CD4-positive, alpha-beta T cell treated with Interleukin-6 for 4 hours (primary cell): ENCODE measurements at regions not wholly inside any gene's neighbourhood (a gene's known extent, or its start where the extent isn't known, plus 50 kb on each side); places are given as distances from the start of the nearest gene placed in this dataset.
"Not testable (repeated sequence)": the region's sequence is repeated elsewhere in the genome, so short reads cannot be mapped to it uniquely, and the experiment has no call there.

ENCODE experiments used
- DNase-seq: peaks from one replicate; pipeline ENCODE4 v3.0.0-alpha.2; 2020; ENCODE audit warnings: mixed read lengths

- DNase-seq, result no peak
Observed at GRCh38 chr2:126264625-126265024, 391.3 kb upstream of the GYPC start.

DNA sequence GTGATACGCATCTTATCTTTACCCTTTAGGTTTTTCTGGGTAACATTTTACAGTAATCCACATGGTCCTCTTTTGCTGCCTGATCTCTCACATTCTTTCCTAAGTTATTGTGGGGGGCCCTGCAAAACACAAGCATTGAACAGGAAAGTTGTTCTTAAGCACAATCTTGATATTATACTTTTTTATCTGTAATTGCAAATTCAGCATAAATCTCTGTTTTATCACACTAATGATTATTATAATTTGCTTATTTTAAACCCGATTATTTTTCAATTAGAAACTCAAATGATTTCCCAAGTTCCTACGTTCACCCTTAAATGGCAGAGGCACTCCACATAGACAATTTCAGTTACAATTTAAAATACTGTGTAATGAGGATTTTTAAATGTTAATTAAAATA, 386.0 kb upstream of the GYPC start:
- DNase-seq, result no peak

- DNase-seq, result no peak
Observed at GRCh38 chr2:126270587-126270986, 385.4 kb upstream of the GYPC start.

GRCh38 chr2:126272401-126272800, 383.6 kb upstream of the GYPC start:
- DNase-seq, result no peak

DNA sequence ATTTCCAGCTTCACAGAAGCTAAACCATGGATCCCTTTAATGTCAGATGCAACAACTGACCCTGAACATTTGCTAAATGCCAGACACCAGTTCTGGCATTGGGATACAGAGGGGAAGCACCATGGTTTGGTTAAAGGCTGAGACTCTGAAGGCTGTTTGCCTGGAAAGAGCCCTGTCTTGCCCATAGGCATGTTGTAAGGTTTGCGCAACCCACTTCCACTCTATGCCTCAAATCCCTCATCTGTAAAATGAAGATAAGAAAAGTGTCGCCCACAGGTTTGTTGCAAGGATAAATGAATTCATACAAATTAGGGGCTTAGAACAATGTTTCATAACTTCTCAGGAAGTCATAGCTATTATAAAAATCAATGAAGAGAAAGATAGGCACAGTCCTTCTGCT, 380.9 kb upstream of the GYPC start:
- DNase-seq, result no peak

GRCh38 chr2:126276268-126276667, 379.7 kb upstream of the GYPC start:
- not testable (repeated sequence) for DNase-seq

GRCh38 chr2:126288362-126288761, 367.6 kb upstream of the GYPC start:
- DNase-seq, result no peak

- not testable (repeated sequence) for DNase-seq
Observed at GRCh38 chr2:126293962-126294361, 362.0 kb upstream of the GYPC start.

GRCh38 chr2:126299469-126299976, 356.4 kb upstream of the GYPC start:
- DNase-seq, result no peak

- no peak for DNase-seq
Observed at GRCh38 chr2:126300348-126300747, 355.6 kb upstream of the GYPC start.

DNA sequence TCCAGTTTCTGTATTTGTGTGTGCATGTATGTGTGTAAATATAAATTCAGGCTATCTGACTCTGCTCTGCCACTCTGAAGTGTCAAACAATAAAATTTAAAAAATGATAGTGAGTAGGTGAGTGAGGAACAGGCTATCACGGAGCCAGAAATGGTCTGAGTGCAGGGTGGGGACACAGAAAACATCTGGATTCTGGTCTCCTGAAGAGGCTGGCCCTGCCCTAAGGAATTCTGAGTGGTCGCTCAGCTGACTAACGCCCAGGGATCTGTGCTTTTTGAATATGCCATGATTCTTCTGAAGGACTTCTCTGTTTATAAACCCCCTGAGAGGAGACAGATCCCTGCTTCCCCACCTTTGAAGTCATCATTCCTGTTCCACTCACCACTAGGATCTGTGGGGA, 353.9 kb upstream of the GYPC start:
- no peak for DNase-seq

- DNase-seq, result no peak
Observed at GRCh38 chr2:126303113-126303512, 352.8 kb upstream of the GYPC start.

DNA sequence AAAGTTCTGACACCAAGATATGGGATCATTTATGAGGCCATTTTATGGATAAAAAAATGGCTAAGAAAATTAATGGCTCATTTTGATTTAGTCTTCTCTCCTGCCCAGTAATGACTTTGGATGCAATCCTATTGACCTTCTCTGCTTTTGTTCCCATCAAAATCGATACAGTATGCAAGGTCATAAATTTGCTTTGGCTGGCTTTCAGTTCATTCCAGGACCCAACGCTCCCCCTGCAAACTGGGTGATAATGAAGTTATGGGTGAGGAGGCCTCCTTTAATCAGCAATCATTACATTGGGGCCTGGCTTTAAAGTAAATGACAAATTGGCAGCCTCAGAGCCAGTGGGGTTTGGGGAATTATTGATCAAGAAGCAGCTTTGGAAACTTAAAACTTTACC, 351.8 kb upstream of the GYPC start:
- DNase-seq, result no peak

DNA sequence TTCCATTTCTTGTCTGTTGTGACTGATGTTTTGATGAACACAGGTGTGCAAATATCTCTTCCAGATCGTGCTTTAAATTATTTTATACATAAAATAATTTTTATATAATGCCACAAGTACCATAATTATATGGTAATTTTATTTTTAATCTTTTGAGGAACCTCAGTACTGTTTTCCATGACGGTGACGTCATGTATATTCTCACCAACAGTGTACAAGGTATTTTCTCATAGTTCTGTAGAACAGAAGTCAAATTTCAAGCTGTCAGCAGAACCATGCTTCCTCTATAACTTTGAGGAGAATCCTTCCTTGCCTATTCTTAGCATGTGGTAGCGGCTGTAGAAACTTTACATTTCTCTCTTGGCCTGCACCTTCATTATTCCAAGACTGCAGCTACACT, 349.4 kb upstream of the GYPC start:
- no peak for DNase-seq

- no peak for DNase-seq
Observed at GRCh38 chr2:126307740-126308139, 348.2 kb upstream of the GYPC start.

- DNase-seq, result no peak
Observed at GRCh38 chr2:126309185-126309584, 346.8 kb upstream of the GYPC start.

GRCh38 chr2:126312579-126312978, 343.4 kb upstream of the GYPC start:
- no peak for DNase-seq

DNA sequence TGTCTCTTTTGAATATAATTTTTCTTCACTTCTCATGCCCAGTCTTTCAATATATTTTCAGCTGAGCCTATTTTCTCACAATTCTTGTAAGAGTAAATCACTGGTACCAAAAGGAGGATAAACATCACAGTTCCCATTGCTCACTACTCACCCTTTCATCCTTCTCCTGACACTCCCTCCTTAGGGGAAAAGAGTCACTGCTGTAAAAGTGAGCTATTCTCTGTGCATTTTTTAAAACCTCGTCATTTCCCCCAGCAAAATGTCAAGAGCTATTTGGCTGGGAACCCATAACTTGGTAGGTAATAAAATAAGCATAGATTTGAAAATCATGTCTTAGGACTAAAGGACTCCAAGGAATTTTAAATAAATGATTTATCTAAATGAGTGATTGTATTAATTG, 340.1 kb upstream of the GYPC start:
- no peak for DNase-seq

GRCh38 chr2:126317790-126318431, 338.0 kb upstream of the GYPC start:
- no peak for DNase-seq

- DNase-seq, result no peak
Observed at GRCh38 chr2:126322342-126322741, 333.6 kb upstream of the GYPC start.

GRCh38 chr2:126325202-126325601, 330.8 kb upstream of the GYPC start:
- no peak for DNase-seq

DNA sequence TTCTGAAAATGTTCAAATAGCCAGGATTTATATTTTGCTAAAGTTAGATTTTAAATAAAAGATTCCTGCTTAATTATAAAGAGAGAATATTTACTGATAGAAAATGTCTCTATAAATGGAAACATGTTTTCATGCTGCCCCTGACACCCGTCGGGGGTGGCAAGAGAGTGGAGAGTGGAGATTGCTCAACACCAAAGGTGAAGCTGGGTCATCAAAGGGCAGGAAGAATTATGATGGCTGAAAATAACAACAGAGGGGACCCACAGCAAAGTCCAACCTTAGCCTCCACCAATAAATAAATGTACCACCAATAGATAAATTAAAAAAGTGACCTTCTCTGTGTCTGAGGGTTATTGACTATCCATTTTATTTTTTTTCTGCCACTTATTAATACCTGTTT, 326.8 kb upstream of the GYPC start:
- DNase-seq, result no peak

- DNase-seq, result no peak
Observed at GRCh38 chr2:126342457-126342856, 313.5 kb upstream of the GYPC start.

- DNase-seq, result no peak
Observed at GRCh38 chr2:126343136-126343535, 312.8 kb upstream of the GYPC start.

DNA sequence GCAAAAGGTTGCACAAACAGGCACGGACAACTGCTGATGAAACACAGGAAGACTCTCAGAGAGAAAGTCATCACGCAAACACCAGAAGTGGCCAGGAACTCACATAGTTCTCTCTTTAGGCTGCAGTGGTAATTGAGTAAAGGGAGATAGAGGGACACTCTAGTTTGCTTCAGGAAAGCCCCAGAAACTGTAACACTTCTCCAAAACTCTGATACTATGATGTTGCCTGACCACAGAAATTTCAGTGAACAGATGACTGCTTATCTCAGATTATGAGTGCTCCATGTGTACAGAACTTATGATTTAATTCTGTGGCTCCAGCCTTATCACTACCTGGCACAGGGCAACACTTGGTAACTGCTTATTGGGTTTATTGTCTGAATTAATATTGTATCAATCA, 311.5 kb upstream of the GYPC start:
- no peak for DNase-seq
